HCT116 (cell line): ENCODE measurements at regions not wholly inside any gene's neighbourhood (a gene's known extent, or its start where the extent isn't known, plus 50 kb on each side); places are given as distances from the start of the nearest gene placed in this dataset.

Experiments used
- ATAC-seq: fragments of 200-7000 bp; cut with Tn5 transposase; 2 replicates; pipeline ENCODE4 v1.9.1; 2020; ENCODE audit warnings: mild to moderate bottlenecking, moderate library complexity
- BruUV-seq: library from RNA; stranded (reverse); fragments of 400-500 nt; replicated peaks from 2 replicates; lab custom pipeline; 2021; lab: Mats Ljungman, UMichigan
- CTCF ChIA-PET: fragments of 300-600 bp; sonication (Branson Sonifier 250); formaldehyde crosslinking; loops from one replicate; lab custom pipeline; 2021; ENCODE audit warnings: antibody characterized with exemption; lab: Charles Lee
- POLR2A ChIA-PET: fragments of 300-600, 350-600 bp; sonication (Branson Sonifier 250); formaldehyde crosslinking; loops from one replicate; lab custom pipeline; 2021; ENCODE audit warnings: antibody characterized with exemption; lab: Charles Lee
- RAD21 ChIA-PET, 2 experiments: fragments of 300-600 bp; sonication (Branson Sonifier 250); formaldehyde crosslinking; loops; one replicate each; lab custom pipeline; 2023; ENCODE audit warnings: low total read pairs in 2 of 2; ENCODE audit not compliant: uncharacterized antibody in 2 of 2, unreplicated experiment in 2 of 2, low non-redundant PET in 1 of 2; lab: Charles Lee
- DNase-seq: peaks from one replicate; pipeline ENCODE4 v3.0.0-alpha.2; 2010; ENCODE audit warnings: low read depth, low spot score
- H2AFZ ChIP-seq: fragments of 200-600 bp; shearing (Covaris generic), sonication (generic); 2 replicates; pipeline ENCODE4 v1.6.1; 2017; ENCODE audit warnings: low read depth, mixed run types, mixed read lengths, antibody characterized with exemption, low read length; ENCODE audit not compliant: poor library complexity, severe bottlenecking
- H3K27ac ChIP-seq: 2 replicates; pipeline ENCODE4 v1.5.1; 2012; ENCODE audit warnings: low read depth, low read length
- H3K27me3 ChIP-seq: fragments of 200-600 bp; sonication (generic); 2 replicates; pipeline ENCODE4 v1.6.1; 2016; ENCODE audit warnings: mixed run types, low read length, mixed read lengths; ENCODE audit not compliant: insufficient read depth
- H3K36me3 ChIP-seq, 2 experiments: fragments of 200-500 bp in 1 of 2; fragments of 200-600 bp in 1 of 2; sonication (Bioruptor generic) in 1 of 2; sonication (generic) in 1 of 2; 2 replicates each; pipeline versions ENCODE4 v1.5.1 to v1.6.1; 2014 to 2016; ENCODE audit warnings: low read length in 2 of 2, inconsistent platforms in 1 of 2, mixed read lengths in 1 of 2, mixed run types in 1 of 2; ENCODE audit not compliant: insufficient read depth in 2 of 2, control insufficient read depth in 1 of 2
- H3K4me1 ChIP-seq, 2 experiments: fragments of 200-600 bp in 1 of 2; sonication (generic) in 1 of 2; 2 replicates each; pipeline versions ENCODE4 v1.5.1 to v1.6.1; 2012 to 2017; ENCODE audit warnings: low read length in 2 of 2, inconsistent platforms in 1 of 2, mild to moderate bottlenecking in 1 of 2, mixed read lengths in 1 of 2, mixed run types in 1 of 2, moderate library complexity in 1 of 2; ENCODE audit not compliant: insufficient read depth in 2 of 2, control insufficient read depth in 1 of 2
- H3K4me2 ChIP-seq: fragments of 200-600 bp; sonication (generic); 2 replicates; pipeline ENCODE4 v1.6.1; 2017; ENCODE audit warnings: mixed run types, low read length, mixed read lengths
- H3K4me3 ChIP-seq, 2 experiments: fragments of 200-600 bp in 1 of 2; sonication (generic) in 1 of 2; replicated peaks in 1 of 2; 2 replicates each; pipeline ENCODE4 v1.5.1; 2011 to 2016; ENCODE audit warnings: low read length in 2 of 2, control low read depth in 1 of 2, low read depth in 1 of 2, mild to moderate bottlenecking in 1 of 2, mixed read lengths in 1 of 2, mixed run types in 1 of 2
- H3K79me2 ChIP-seq: fragments of 200-600 bp; sonication (generic); 2 replicates; pipeline ENCODE4 v1.6.1; 2017; ENCODE audit warnings: mild to moderate bottlenecking, mixed run types, low read length, moderate library complexity, mixed read lengths; ENCODE audit not compliant: insufficient read depth
- H3K9ac ChIP-seq: fragments of 200-600 bp; sonication (generic); 2 replicates; pipeline ENCODE4 v1.6.1; 2016; ENCODE audit warnings: low read length, mixed read lengths
- H3K9me2 ChIP-seq: fragments of 200-600 bp; sonication (generic), shearing (Covaris generic); 2 replicates; pipeline ENCODE4 v1.6.1; 2017; ENCODE audit warnings: mixed run types, mild to moderate bottlenecking, moderate library complexity; ENCODE audit not compliant: insufficient read depth
- H3K9me3 ChIP-seq, 2 experiments: fragments of 200-500 bp in 1 of 2; fragments of 200-600 bp in 1 of 2; sonication (Bioruptor generic) in 1 of 2; sonication (generic) in 1 of 2; 2 replicates each; pipeline ENCODE4 v1.6.1; 2014 to 2017; ENCODE audit warnings: low read length in 2 of 2, mixed read lengths in 2 of 2, inconsistent platforms in 1 of 2, low read depth in 1 of 2, mild to moderate bottlenecking in 1 of 2, mixed run types in 1 of 2, moderate library complexity in 1 of 2; ENCODE audit not compliant: control insufficient read depth in 1 of 2, insufficient read depth in 1 of 2
- H4K20me1 ChIP-seq: fragments of 200-600 bp; sonication (generic), shearing (Covaris generic); 2 replicates; pipeline ENCODE4 v1.6.1; 2017; ENCODE audit warnings: mixed run types, mild to moderate bottlenecking, moderate library complexity; ENCODE audit not compliant: insufficient read depth
- CBX3 ChIP-seq: IDR thresholded peaks from 2 replicates; pipeline ENCODE4 v1.6.1; 2012; ENCODE audit warnings: low read depth
- CEBPB ChIP-seq: IDR thresholded peaks from 2 replicates; pipeline ENCODE4 v1.6.1; 2012; ENCODE audit warnings: low read depth
- CTCF ChIP-seq, 3 experiments: fragments of 200-600 bp in 1 of 3; sonication (generic) in 1 of 3; IDR thresholded peaks in 2 of 3; conservative IDR thresholded peaks in 1 of 3; 2 replicates each; pipeline ENCODE4 v1.5.1; 2012 to 2017; ENCODE audit warnings: low read depth in 2 of 3, low read length in 2 of 3, antibody characterized with exemption in 1 of 3, borderline replicate concordance in 1 of 3, control low read depth in 1 of 3, mild to moderate bottlenecking in 1 of 3, mixed read lengths in 1 of 3, mixed run types in 1 of 3, moderate library complexity in 1 of 3; ENCODE audit not compliant: insufficient read depth in 1 of 3
- EGR1 ChIP-seq: IDR thresholded peaks from 2 replicates; pipeline ENCODE4 v1.6.1; 2012; ENCODE audit warnings: low read depth
- EZH2 ChIP-seq: fragments of 200-600 bp; sonication (generic); IDR thresholded peaks from 2 replicates; pipeline ENCODE4 v1.6.1; 2017; ENCODE audit warnings: antibody characterized with exemption, mixed run types
- EZH2phosphoT487 ChIP-seq: fragments of 200-600 bp; IDR thresholded peaks from 2 replicates; pipeline ENCODE4 v1.6.1; 2018; ENCODE audit warnings: antibody characterized with exemption, borderline replicate concordance
- JUND ChIP-seq: IDR thresholded peaks from 2 replicates; pipeline ENCODE4 v1.6.1; 2012
- POLR2AphosphoS5 ChIP-seq: IDR thresholded peaks from 2 replicates; pipeline ENCODE4 v1.6.1; 2011; ENCODE audit warnings: mild to moderate bottlenecking, low read depth, low read length, moderate library complexity
- SIN3A ChIP-seq: IDR thresholded peaks from 2 replicates; pipeline ENCODE4 v1.6.1; 2012; ENCODE audit warnings: low read depth
- SP1 ChIP-seq: IDR thresholded peaks from 2 replicates; pipeline ENCODE4 v1.6.1; 2012; ENCODE audit warnings: low read depth
- ZBTB33 ChIP-seq: IDR thresholded peaks from 2 replicates; pipeline ENCODE4 v1.6.1; 2011; ENCODE audit warnings: mild to moderate bottlenecking, low read length, moderate library complexity; ENCODE audit not compliant: insufficient replicate concordance; ENCODE audit errors: extremely low read depth
- ZFX ChIP-seq: fragments of 450-650 bp; IDR thresholded peaks from 2 replicates; pipeline ENCODE4 v1.6.1; 2017
- ZNF274 ChIP-seq: fragments of 200-500 bp; sonication (Bioruptor generic); IDR thresholded peaks from 2 replicates; pipeline ENCODE4 v1.6.1; 2014; ENCODE audit warnings: mild to moderate bottlenecking, low read depth, low read length, inconsistent platforms
- intact Hi-C: fragments of 100-400 bp; cut with micrococcal nuclease; formaldehyde crosslinking; loops from 2 replicates; pipeline ENCODE4 v1.10.0; 2022

DNA sequence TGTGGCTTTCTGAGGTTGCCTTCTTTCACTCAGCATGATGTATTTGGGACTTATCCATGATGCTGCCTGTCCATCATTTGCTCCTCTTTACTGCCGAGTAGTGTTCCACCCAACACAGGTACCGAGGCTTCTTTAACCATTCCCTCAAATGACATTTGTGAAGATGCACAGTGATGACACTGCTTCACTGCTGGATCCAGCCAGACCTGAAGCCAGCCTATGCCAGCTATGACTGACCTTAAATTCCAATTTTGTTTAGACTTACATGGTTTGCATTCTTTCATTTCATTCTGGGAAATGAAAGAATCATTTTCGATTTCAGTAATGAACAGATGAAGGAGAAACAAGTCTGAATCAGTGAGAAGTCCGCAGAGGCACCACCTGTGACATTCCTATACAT is 271.0 kb downstream of the AACS start (continued):
- TF ChIP-seq CBX3 (no peak), EZH2 (no peak), ZNF274 (no peak), JUND (no peak), POLR2AphosphoS5 (no peak)
- TF ChIP-seq, all 23 proteins: peak for 0

DNA sequence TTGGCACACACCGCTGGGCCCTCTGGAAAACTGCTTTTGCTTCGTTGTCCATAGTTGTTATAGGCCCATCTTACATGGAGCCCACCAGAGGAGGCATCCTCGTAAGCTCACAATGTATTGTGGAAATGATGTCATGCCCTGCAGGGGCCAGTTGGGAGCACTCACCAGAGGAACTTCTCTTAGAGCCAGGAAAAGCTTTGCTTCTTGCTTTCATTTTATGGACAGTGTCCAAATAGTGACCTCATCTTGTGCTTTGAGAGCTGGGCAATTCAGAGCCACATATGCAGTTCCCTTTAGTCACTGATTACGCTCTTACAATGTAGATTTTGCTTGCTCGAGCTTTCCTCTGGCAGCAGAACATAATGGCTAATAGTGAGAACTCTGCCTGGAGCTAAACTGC is 275.6 kb downstream of the AACS start:
- CTCF ChIA-PET: interaction anchor here (1.4 kb wide), 1 partner anchor 9 kb away, joined by 4 read pairs; no protein-coding TSS in a partner anchor
- RAD21 ChIA-PET: no interaction called here
- ATAC-seq (no peak), DNase-seq (no peak)
- Histone ChIP-seq H2AFZ (no peak overlapping the region), H3K36me3 (no peaks in the 10 kb centered on the region), H3K9me2 (no peaks in the 10 kb centered on the region), H3K4me2 (no peak overlapping the region), H4K20me1 (no peaks in the 10 kb centered on the region), H3K27ac (no peak overlapping the region), H3K79me2 (no peaks in the 10 kb centered on the region), H3K9me3 (no peaks in the 10 kb centered on the region), H3K4me3 (no peak overlapping the region), H3K4me1 (no peaks in the 10 kb centered on the region), H3K27me3 (peaks cover 57% of the 10 kb centered on the region), H3K9ac (no peak overlapping the region)
- intact Hi-C loops: no loop called here
- BruUV-seq: no TSS peak
- no peak for TF ChIP-seq CEBPB
- TF ChIP-seq ZFX: no peak
- TF ChIP-seq EZH2phosphoT487: no peak
- no peak for TF ChIP-seq ZBTB33
- no peak for TF ChIP-seq SP1
- no peak for TF ChIP-seq CBX3
- no peak for TF ChIP-seq CTCF (IDR thresholded peaks at IDR 0.05 in 2 of 3, conservative IDR thresholded peaks at IDR 0.05 in 1 of 3; ENCODE audit: borderline replicate concordance in 1 of 3, insufficient read depth in 1 of 3, low read depth in 2 of 3, low read length in 2 of 3)
- TF ChIP-seq SIN3A: no peak
- no peak for TF ChIP-seq EGR1
- no peak for TF ChIP-seq ZNF274
- POLR2A ChIA-PET: no interaction called here
